Panc1 (cell line): ENCODE measurements at regions not wholly inside any gene's neighbourhood (a gene's known extent, or its start where the extent isn't known, plus 50 kb on each side); places are given as distances from the start of the nearest gene placed in this dataset.

ENCODE experiments used
- ATAC-seq: fragments of 200-7000 bp; cut with Tn5 transposase; 2 replicates; pipeline ENCODE4 v1.9.1; 2020; ENCODE audit warnings: mild to moderate bottlenecking, moderate library complexity
- BruUV-seq: library from RNA; stranded (reverse); fragments of 400-500 nt; replicated peaks from 2 replicates; lab custom pipeline; 2021; lab: Mats Ljungman, UMichigan
- CTCF ChIA-PET: fragments of 300-600 bp; sonication (Branson Sonifier 250); formaldehyde crosslinking; loops from one replicate; lab custom pipeline; 2022; ENCODE audit warnings: antibody characterized with exemption; lab: Charles Lee
- POLR2A ChIA-PET: fragments of 300-600 bp; sonication (Branson Sonifier 250); formaldehyde crosslinking; loops from one replicate; lab custom pipeline; 2022; ENCODE audit warnings: antibody characterized with exemption; lab: Charles Lee
- DNase-seq: peaks from one replicate; pipeline ENCODE4 v3.0.0-alpha.2; 2010; ENCODE audit warnings: low read depth, low spot score
- H3K27ac ChIP-seq: 2 replicates; pipeline ENCODE4 v1.5.1; 2011; ENCODE audit warnings: mild to moderate bottlenecking, low read length, inconsistent platforms
- H3K27me3 ChIP-seq: fragments of 200-500 bp; sonication (Bioruptor generic); 2 replicates; pipeline ENCODE4 v1.6.0; 2014; ENCODE audit warnings: low read length, inconsistent platforms; ENCODE audit not compliant: control insufficient read depth, insufficient read depth
- H3K36me3 ChIP-seq: fragments of 200-500 bp; sonication (Bioruptor generic); 2 replicates; pipeline ENCODE4 v1.5.1; 2014; ENCODE audit warnings: inconsistent platforms, mild to moderate bottlenecking, low read length, moderate library complexity; ENCODE audit not compliant: control insufficient read depth, insufficient read depth
- H3K4me1 ChIP-seq: 2 replicates; pipeline ENCODE4 v1.5.1; 2011; ENCODE audit warnings: inconsistent platforms, mild to moderate bottlenecking, low read length, moderate library complexity; ENCODE audit not compliant: control insufficient read depth, insufficient read depth
- H3K4me3 ChIP-seq, 2 experiments: 2 replicates each; pipeline ENCODE4 v1.5.1; 2011 to 2012; ENCODE audit warnings: low read depth in 2 of 2, low read length in 2 of 2, mild to moderate bottlenecking in 2 of 2, inconsistent platforms in 1 of 2, moderate library complexity in 1 of 2
- H3K9me3 ChIP-seq: fragments of 200-500 bp; sonication (Bioruptor generic); 2 replicates; pipeline ENCODE4 v1.5.1; 2014; ENCODE audit warnings: low read depth, mild to moderate bottlenecking, inconsistent platforms, low read length, moderate library complexity; ENCODE audit not compliant: control insufficient read depth, insufficient read depth
- POLR2AphosphoS5 ChIP-seq: IDR thresholded peaks from 2 replicates; pipeline ENCODE4 v1.6.1; 2012; ENCODE audit warnings: mild to moderate bottlenecking, low read depth, low read length, moderate library complexity
- SIN3A ChIP-seq: IDR thresholded peaks from 2 replicates; pipeline ENCODE4 v1.6.1; 2012; ENCODE audit warnings: low read depth, mild to moderate bottlenecking, low read length, moderate library complexity, borderline replicate concordance; ENCODE audit not compliant: insufficient read depth
- TCF7L2 ChIP-seq: IDR thresholded peaks from 2 replicates; pipeline ENCODE4 v1.6.1; 2011; ENCODE audit warnings: mild to moderate bottlenecking, low read depth, low read length, inconsistent platforms
- in situ Hi-C: cut with HindIII; loops from 2 replicates; pipeline ENCODE4 v1.10.0; 2016; ENCODE audit warnings: low sequenced_read_pairs, low pct_unique_long_range_greater_than_20kb
- intact Hi-C: fragments of 100-400 bp; cut with micrococcal nuclease; formaldehyde crosslinking; loops from one replicate; pipeline ENCODE4 v1.10.0; 2022; ENCODE audit not compliant: unreplicated experiment
- TF ChIP-seq, protein P1 (sequence below), 2 experiments: IDR thresholded peaks; 2 replicates each; pipeline ENCODE4 v1.6.1; 2011 to 2012; ENCODE audit warnings: low read depth in 2 of 2, control low read depth in 1 of 2, low read length in 1 of 2, mild to moderate bottlenecking in 1 of 2, moderate library complexity in 1 of 2; ENCODE audit not compliant: insufficient read depth in 1 of 2
- TF ChIP-seq, protein P2 (sequence below): fragments of 450-650 bp; IDR thresholded peaks from 2 replicates; pipeline ENCODE4 v1.5.1; 2017; ENCODE audit warnings: mild to moderate bottlenecking

DNA sequence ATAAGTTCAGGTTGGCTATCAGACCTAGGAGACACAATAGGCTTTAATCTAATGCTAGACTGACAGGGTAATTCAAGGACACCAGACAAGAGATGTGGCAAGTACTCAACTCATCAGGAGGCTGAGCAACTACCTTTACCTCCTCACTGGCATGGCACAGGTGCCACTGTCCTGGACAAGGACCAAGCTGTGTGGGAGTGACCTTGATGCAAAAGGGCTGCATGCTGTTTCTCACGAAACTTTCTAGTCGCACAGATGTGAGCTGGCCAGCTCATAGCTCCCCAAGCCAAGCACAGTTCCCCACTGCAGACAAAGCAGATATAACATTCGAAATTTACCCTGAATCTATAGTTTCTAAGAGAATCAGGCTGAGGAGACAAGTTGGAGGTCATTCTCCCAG, 207.6 kb upstream of the GHITM start:
- no peaks in the 10 kb centered on the region for H3K27me3 ChIP-seq
- H3K4me3 ChIP-seq, result no peak overlapping the region
- H3K9me3 ChIP-seq, result no peaks in the 10 kb centered on the region
- H3K4me1 ChIP-seq, result no peaks in the 10 kb centered on the region
- no peak overlapping the region for H3K27ac ChIP-seq
- CTCF ChIA-PET, result no interaction called here
- POLR2A ChIA-PET, result no interaction called here
- in situ Hi-C loops, result no loop called here
- TF ChIP-seq, protein P1, sequence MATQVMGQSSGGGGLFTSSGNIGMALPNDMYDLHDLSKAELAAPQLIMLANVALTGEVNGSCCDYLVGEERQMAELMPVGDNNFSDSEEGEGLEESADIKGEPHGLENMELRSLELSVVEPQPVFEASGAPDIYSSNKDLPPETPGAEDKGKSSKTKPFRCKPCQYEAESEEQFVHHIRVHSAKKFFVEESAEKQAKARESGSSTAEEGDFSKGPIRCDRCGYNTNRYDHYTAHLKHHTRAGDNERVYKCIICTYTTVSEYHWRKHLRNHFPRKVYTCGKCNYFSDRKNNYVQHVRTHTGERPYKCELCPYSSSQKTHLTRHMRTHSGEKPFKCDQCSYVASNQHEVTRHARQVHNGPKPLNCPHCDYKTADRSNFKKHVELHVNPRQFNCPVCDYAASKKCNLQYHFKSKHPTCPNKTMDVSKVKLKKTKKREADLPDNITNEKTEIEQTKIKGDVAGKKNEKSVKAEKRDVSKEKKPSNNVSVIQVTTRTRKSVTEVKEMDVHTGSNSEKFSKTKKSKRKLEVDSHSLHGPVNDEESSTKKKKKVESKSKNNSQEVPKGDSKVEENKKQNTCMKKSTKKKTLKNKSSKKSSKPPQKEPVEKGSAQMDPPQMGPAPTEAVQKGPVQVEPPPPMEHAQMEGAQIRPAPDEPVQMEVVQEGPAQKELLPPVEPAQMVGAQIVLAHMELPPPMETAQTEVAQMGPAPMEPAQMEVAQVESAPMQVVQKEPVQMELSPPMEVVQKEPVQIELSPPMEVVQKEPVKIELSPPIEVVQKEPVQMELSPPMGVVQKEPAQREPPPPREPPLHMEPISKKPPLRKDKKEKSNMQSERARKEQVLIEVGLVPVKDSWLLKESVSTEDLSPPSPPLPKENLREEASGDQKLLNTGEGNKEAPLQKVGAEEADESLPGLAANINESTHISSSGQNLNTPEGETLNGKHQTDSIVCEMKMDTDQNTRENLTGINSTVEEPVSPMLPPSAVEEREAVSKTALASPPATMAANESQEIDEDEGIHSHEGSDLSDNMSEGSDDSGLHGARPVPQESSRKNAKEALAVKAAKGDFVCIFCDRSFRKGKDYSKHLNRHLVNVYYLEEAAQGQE (IDR thresholded peaks at IDR 0.05; ENCODE audit: insufficient read depth in 1 of 2, low read depth in 2 of 2, low read length in 1 of 2), result no peak
- TF ChIP-seq TCF7L2 (no peak), SIN3A (no peak), POLR2AphosphoS5 (no peak)
- TF ChIP-seq, protein P2, sequence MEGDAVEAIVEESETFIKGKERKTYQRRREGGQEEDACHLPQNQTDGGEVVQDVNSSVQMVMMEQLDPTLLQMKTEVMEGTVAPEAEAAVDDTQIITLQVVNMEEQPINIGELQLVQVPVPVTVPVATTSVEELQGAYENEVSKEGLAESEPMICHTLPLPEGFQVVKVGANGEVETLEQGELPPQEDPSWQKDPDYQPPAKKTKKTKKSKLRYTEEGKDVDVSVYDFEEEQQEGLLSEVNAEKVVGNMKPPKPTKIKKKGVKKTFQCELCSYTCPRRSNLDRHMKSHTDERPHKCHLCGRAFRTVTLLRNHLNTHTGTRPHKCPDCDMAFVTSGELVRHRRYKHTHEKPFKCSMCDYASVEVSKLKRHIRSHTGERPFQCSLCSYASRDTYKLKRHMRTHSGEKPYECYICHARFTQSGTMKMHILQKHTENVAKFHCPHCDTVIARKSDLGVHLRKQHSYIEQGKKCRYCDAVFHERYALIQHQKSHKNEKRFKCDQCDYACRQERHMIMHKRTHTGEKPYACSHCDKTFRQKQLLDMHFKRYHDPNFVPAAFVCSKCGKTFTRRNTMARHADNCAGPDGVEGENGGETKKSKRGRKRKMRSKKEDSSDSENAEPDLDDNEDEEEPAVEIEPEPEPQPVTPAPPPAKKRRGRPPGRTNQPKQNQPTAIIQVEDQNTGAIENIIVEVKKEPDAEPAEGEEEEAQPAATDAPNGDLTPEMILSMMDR, result no peak
- no TSS peak for BruUV-seq
- intact Hi-C loops, result no loop called here
- no peak for DNase-seq
- ATAC-seq, result no peak
- H3K36me3 ChIP-seq, result no peaks in the 10 kb centered on the region

DNA sequence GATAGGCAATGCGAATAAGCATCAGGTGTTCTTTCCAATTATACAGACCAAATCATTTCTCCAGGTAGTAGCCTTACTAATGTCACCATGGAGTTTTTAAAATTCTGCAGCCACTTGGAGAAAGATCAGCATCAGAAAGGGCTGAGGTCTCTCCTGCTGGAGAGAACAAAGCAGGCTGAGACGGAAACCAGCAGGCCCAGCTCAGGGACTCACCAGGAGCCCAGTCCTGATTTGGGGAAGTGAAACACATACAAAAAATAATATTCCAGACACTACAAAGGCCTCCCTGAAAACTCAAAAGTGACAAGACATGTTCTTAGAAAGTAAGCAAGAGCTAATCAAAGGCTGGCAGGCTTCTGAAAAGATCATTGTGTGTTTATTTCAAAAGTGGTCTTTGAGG, 207.1 kb upstream of the GHITM start:
- in situ Hi-C loops, result no loop called here
- ChIA-PET CTCF (no interaction called here), POLR2A (no interaction called here)
- no peak overlapping the region for H3K27ac ChIP-seq
- intact Hi-C loops, result no loop called here
- no peaks in the 10 kb centered on the region for H3K36me3 ChIP-seq
- no peak overlapping the region for H3K4me3 ChIP-seq
- no peak for TF ChIP-seq SIN3A
- no peak for TF ChIP-seq TCF7L2
- TF ChIP-seq POLR2AphosphoS5, result no peak
- TF ChIP-seq, protein P1 (IDR thresholded peaks at IDR 0.05; ENCODE audit: insufficient read depth in 1 of 2, low read depth in 2 of 2, low read length in 1 of 2), result no peak
- H3K4me1 ChIP-seq, result no peaks in the 10 kb centered on the region
- DNase-seq (no peak), ATAC-seq (no peak)
- no peaks in the 10 kb centered on the region for H3K9me3 ChIP-seq
- no peaks in the 10 kb centered on the region for H3K27me3 ChIP-seq
- BruUV-seq, result no TSS peak
